ENCODE measurements at regions not wholly inside any gene's neighbourhood (a gene's known extent, or its start where the extent isn't known, plus 50 kb on each side); places are given as distances from the start of the nearest gene placed in this dataset.

DNA sequence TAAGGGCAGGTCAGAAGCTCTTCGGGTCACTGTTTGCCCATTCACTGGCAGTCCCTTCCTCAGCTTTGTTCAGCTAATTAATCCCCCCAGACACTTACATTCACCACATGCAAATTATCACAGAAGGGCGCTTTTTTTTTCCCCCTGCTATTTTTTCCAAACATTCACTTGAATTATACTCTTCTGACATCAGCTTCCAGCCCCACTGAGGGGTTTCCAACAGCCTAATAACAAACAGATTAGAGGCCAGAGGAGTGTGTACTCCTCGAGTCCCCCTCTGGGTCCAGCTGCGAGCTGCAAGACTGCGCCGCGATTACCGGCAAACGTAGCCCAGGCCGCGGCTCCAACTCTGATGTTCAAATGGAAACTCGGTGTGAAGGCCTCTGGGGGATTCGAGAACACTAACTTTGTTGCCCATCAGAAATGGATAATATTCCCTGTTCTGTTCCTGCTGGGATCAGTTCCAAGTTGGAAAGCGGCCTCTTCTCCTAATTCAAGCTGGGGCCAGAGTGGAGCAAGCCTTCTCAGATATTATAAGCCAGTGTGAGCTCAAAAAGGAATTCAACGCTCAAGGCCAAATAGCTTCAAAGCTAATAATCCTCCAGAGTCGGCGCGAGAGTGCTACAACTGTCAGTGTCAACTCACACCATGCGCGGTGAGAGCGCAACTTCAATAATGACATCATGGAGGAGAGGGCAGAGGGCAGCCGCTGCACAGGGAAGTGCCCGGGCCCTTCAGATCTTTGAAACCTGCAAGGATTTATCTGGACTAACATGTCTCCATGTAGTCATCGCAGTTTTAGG, 560.8 kb downstream of the BNC2 start:
- no peak for DNase-seq (ENCODE audit: low spot score)
- in situ Hi-C loops (cut with MboI; ENCODE audit: low sequenced_read_pairs, unreplicated experiment), result no loop called here
- TF ChIP-seq, protein P1, sequence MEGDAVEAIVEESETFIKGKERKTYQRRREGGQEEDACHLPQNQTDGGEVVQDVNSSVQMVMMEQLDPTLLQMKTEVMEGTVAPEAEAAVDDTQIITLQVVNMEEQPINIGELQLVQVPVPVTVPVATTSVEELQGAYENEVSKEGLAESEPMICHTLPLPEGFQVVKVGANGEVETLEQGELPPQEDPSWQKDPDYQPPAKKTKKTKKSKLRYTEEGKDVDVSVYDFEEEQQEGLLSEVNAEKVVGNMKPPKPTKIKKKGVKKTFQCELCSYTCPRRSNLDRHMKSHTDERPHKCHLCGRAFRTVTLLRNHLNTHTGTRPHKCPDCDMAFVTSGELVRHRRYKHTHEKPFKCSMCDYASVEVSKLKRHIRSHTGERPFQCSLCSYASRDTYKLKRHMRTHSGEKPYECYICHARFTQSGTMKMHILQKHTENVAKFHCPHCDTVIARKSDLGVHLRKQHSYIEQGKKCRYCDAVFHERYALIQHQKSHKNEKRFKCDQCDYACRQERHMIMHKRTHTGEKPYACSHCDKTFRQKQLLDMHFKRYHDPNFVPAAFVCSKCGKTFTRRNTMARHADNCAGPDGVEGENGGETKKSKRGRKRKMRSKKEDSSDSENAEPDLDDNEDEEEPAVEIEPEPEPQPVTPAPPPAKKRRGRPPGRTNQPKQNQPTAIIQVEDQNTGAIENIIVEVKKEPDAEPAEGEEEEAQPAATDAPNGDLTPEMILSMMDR (IDR thresholded peaks at IDR 0.05; ENCODE audit: borderline replicate concordance, control extremely low read depth, extremely low read depth, insufficient read depth, missing control alignments), result no peak

DNA sequence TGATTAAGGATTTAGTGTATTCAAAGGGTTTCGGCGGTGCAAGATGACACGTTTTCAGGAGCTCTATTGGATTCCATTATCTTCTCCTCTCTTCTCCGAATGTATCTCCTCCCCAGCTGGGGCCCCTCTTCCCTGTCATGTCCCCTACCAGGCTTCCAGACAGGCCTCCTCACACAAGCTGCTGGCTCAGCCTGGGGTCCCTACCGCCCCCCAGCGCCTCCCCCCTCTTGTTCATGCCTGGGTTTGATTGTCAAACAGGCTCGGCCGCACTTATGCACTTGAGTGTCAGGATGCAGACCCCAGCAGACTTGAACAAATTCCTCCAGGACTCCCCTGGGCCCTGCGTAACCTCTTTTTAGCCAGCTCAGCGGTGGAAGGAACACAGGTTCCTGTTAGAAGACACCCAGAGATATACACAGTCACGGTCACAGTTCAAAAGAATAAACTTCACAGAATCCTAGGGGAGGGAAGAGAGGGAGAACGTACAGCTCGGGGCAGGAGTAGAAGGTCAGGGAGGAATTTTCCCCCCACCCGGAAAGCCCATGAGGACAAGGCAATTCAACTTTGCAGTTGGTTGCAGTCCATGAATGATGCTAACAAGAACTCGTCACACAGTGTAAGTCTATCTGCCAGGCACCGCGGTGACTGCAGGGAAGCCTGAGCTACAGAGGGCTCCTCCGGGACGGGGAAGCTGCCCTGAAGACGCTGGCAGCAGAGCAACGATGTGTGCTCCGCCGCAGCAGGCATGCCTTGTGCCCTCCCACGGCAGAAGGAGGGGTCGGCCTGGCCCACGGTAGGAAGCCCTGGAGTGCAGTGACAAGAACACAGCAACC, 560.0 kb downstream of the BNC2 start:
- DNase-seq (ENCODE audit: low spot score), result peak; percentile 28
- TF ChIP-seq, protein P1 (IDR thresholded peaks at IDR 0.05; ENCODE audit: borderline replicate concordance, control extremely low read depth, extremely low read depth, insufficient read depth, missing control alignments), result no peak
- in situ Hi-C loops (cut with MboI; ENCODE audit: low sequenced_read_pairs, unreplicated experiment), result no loop called here

GRCh38 chr9:16312116-16312515, 558.4 kb downstream of the BNC2 start:
- in situ Hi-C loops (cut with MboI; ENCODE audit: low sequenced_read_pairs, unreplicated experiment), result no loop called here

GRCh38 chr9:16312962-16313546, 557.4 kb downstream of the BNC2 start:
- no peak for DNase-seq (ENCODE audit: low spot score)
- TF ChIP-seq, protein P1 (IDR thresholded peaks at IDR 0.05; ENCODE audit: borderline replicate concordance, control extremely low read depth, extremely low read depth, insufficient read depth, missing control alignments), result no peak
- in situ Hi-C loops (cut with MboI; ENCODE audit: low sequenced_read_pairs, unreplicated experiment), result no loop called here

More at GRCh38 chr9:16312116-16312515, 558.4 kb downstream of the BNC2 start:
- no peak for DNase-seq (ENCODE audit: low spot score)
- TF ChIP-seq, protein P1 (IDR thresholded peaks at IDR 0.05; ENCODE audit: borderline replicate concordance, control extremely low read depth, extremely low read depth, insufficient read depth, missing control alignments), result no peak

DNA sequence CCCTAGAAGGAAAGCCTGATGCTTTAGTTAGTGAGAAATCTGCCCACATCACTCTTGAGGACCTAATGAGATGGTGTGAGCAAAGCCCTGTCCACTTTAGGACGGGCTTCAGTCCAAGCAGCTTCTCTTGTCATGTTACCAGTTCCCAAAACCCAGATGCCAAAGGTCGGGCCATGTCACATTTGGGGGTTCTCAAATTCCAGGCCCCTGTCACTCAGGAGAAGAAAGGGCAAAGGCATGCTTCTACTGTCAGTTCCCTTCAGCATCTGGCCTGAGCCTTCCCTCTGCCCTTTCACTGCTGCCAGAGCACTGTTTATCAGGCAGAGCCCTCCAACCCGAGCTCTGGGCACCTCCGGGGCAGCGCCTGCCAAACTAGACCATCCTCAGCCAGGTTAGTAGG, 556.0 kb downstream of the BNC2 start:
- TF ChIP-seq, protein P1 (IDR thresholded peaks at IDR 0.05; ENCODE audit: borderline replicate concordance, control extremely low read depth, extremely low read depth, insufficient read depth, missing control alignments), result no peak
- DNase-seq (ENCODE audit: low spot score), result no peak
- in situ Hi-C loops (cut with MboI; ENCODE audit: low sequenced_read_pairs, unreplicated experiment), result no loop called here

- in situ Hi-C loops (cut with MboI; ENCODE audit: low sequenced_read_pairs, unreplicated experiment), result no loop called here
- TF ChIP-seq, protein P1 (IDR thresholded peaks at IDR 0.05; ENCODE audit: borderline replicate concordance, control extremely low read depth, extremely low read depth, insufficient read depth, missing control alignments), result no peak
These were observed 554.8 kb downstream of the BNC2 start for GRCh38 chr9:16315720-16316119.

More at GRCh38 chr9:16315720-16316119, 554.8 kb downstream of the BNC2 start:
- no peak for DNase-seq (ENCODE audit: low spot score)

Measured in GM13976 (cell line).